Panc1 (cell line): ENCODE measurements at regions not wholly inside any gene's neighbourhood (a gene's known extent, or its start where the extent isn't known, plus 50 kb on each side); places are given as distances from the start of the nearest gene placed in this dataset.

Experiments used
- ATAC-seq: fragments of 200-7000 bp; cut with Tn5 transposase; 2 replicates; pipeline ENCODE4 v1.9.1; 2020; ENCODE audit warnings: mild to moderate bottlenecking, moderate library complexity
- BruUV-seq: library from RNA; stranded (reverse); fragments of 400-500 nt; replicated peaks from 2 replicates; lab custom pipeline; 2021; lab: Mats Ljungman, UMichigan
- CTCF ChIA-PET: fragments of 300-600 bp; sonication (Branson Sonifier 250); formaldehyde crosslinking; loops from one replicate; lab custom pipeline; 2022; ENCODE audit warnings: antibody characterized with exemption; lab: Charles Lee
- POLR2A ChIA-PET: fragments of 300-600 bp; sonication (Branson Sonifier 250); formaldehyde crosslinking; loops from one replicate; lab custom pipeline; 2022; ENCODE audit warnings: antibody characterized with exemption; lab: Charles Lee
- DNase-seq: peaks from one replicate; pipeline ENCODE4 v3.0.0-alpha.2; 2010; ENCODE audit warnings: low read depth, low spot score
- H3K27ac ChIP-seq: 2 replicates; pipeline ENCODE4 v1.5.1; 2011; ENCODE audit warnings: mild to moderate bottlenecking, low read length, inconsistent platforms
- H3K27me3 ChIP-seq: fragments of 200-500 bp; sonication (Bioruptor generic); 2 replicates; pipeline ENCODE4 v1.6.0; 2014; ENCODE audit warnings: low read length, inconsistent platforms; ENCODE audit not compliant: control insufficient read depth, insufficient read depth
- H3K36me3 ChIP-seq: fragments of 200-500 bp; sonication (Bioruptor generic); 2 replicates; pipeline ENCODE4 v1.5.1; 2014; ENCODE audit warnings: inconsistent platforms, mild to moderate bottlenecking, low read length, moderate library complexity; ENCODE audit not compliant: control insufficient read depth, insufficient read depth
- H3K4me1 ChIP-seq: 2 replicates; pipeline ENCODE4 v1.5.1; 2011; ENCODE audit warnings: inconsistent platforms, mild to moderate bottlenecking, low read length, moderate library complexity; ENCODE audit not compliant: control insufficient read depth, insufficient read depth
- H3K4me3 ChIP-seq, 2 experiments: 2 replicates each; pipeline ENCODE4 v1.5.1; 2011 to 2012; ENCODE audit warnings: low read depth in 2 of 2, low read length in 2 of 2, mild to moderate bottlenecking in 2 of 2, inconsistent platforms in 1 of 2, moderate library complexity in 1 of 2
- H3K9me3 ChIP-seq: fragments of 200-500 bp; sonication (Bioruptor generic); 2 replicates; pipeline ENCODE4 v1.5.1; 2014; ENCODE audit warnings: low read depth, mild to moderate bottlenecking, inconsistent platforms, low read length, moderate library complexity; ENCODE audit not compliant: control insufficient read depth, insufficient read depth
- POLR2AphosphoS5 ChIP-seq: IDR thresholded peaks from 2 replicates; pipeline ENCODE4 v1.6.1; 2012; ENCODE audit warnings: mild to moderate bottlenecking, low read depth, low read length, moderate library complexity
- SIN3A ChIP-seq: IDR thresholded peaks from 2 replicates; pipeline ENCODE4 v1.6.1; 2012; ENCODE audit warnings: low read depth, mild to moderate bottlenecking, low read length, moderate library complexity, borderline replicate concordance; ENCODE audit not compliant: insufficient read depth
- TCF7L2 ChIP-seq: IDR thresholded peaks from 2 replicates; pipeline ENCODE4 v1.6.1; 2011; ENCODE audit warnings: mild to moderate bottlenecking, low read depth, low read length, inconsistent platforms
- in situ Hi-C: cut with HindIII; loops from 2 replicates; pipeline ENCODE4 v1.10.0; 2016; ENCODE audit warnings: low sequenced_read_pairs, low pct_unique_long_range_greater_than_20kb
- intact Hi-C: fragments of 100-400 bp; cut with micrococcal nuclease; formaldehyde crosslinking; loops from one replicate; pipeline ENCODE4 v1.10.0; 2022; ENCODE audit not compliant: unreplicated experiment
- TF ChIP-seq, protein P1 (sequence below): fragments of 450-650 bp; IDR thresholded peaks from 2 replicates; pipeline ENCODE4 v1.5.1; 2017; ENCODE audit warnings: mild to moderate bottlenecking
- TF ChIP-seq, protein P2 (sequence below), 2 experiments: IDR thresholded peaks; 2 replicates each; pipeline ENCODE4 v1.6.1; 2011 to 2012; ENCODE audit warnings: low read depth in 2 of 2, control low read depth in 1 of 2, low read length in 1 of 2, mild to moderate bottlenecking in 1 of 2, moderate library complexity in 1 of 2; ENCODE audit not compliant: insufficient read depth in 1 of 2

DNA sequence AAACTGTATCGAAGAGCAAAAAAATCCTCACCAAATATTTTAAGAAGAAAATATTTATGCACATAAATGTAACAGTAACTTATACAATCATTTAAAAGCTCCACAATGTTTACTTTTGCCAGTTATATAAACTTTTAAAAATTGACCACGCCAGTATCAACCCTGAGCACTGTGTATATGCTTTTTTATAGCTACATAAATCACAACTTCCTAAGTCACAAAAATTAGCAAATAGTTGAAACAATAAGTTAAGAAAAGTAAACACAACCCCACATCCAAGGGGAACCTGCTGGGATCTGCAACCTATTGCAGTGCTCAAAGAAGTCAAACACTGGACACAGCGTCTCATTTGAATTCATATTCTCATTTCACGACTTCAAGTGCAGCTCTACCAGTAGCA, 89.8 kb upstream of the DST start:
- TF ChIP-seq TCF7L2 = peak; percentile 88
- no peak for TF ChIP-seq SIN3A
- TF ChIP-seq POLR2AphosphoS5 = peak; percentile 27; the same call in 1 of the 2 replicates
- TF ChIP-seq, protein P1, sequence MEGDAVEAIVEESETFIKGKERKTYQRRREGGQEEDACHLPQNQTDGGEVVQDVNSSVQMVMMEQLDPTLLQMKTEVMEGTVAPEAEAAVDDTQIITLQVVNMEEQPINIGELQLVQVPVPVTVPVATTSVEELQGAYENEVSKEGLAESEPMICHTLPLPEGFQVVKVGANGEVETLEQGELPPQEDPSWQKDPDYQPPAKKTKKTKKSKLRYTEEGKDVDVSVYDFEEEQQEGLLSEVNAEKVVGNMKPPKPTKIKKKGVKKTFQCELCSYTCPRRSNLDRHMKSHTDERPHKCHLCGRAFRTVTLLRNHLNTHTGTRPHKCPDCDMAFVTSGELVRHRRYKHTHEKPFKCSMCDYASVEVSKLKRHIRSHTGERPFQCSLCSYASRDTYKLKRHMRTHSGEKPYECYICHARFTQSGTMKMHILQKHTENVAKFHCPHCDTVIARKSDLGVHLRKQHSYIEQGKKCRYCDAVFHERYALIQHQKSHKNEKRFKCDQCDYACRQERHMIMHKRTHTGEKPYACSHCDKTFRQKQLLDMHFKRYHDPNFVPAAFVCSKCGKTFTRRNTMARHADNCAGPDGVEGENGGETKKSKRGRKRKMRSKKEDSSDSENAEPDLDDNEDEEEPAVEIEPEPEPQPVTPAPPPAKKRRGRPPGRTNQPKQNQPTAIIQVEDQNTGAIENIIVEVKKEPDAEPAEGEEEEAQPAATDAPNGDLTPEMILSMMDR = no peak
- TF ChIP-seq, protein P2, sequence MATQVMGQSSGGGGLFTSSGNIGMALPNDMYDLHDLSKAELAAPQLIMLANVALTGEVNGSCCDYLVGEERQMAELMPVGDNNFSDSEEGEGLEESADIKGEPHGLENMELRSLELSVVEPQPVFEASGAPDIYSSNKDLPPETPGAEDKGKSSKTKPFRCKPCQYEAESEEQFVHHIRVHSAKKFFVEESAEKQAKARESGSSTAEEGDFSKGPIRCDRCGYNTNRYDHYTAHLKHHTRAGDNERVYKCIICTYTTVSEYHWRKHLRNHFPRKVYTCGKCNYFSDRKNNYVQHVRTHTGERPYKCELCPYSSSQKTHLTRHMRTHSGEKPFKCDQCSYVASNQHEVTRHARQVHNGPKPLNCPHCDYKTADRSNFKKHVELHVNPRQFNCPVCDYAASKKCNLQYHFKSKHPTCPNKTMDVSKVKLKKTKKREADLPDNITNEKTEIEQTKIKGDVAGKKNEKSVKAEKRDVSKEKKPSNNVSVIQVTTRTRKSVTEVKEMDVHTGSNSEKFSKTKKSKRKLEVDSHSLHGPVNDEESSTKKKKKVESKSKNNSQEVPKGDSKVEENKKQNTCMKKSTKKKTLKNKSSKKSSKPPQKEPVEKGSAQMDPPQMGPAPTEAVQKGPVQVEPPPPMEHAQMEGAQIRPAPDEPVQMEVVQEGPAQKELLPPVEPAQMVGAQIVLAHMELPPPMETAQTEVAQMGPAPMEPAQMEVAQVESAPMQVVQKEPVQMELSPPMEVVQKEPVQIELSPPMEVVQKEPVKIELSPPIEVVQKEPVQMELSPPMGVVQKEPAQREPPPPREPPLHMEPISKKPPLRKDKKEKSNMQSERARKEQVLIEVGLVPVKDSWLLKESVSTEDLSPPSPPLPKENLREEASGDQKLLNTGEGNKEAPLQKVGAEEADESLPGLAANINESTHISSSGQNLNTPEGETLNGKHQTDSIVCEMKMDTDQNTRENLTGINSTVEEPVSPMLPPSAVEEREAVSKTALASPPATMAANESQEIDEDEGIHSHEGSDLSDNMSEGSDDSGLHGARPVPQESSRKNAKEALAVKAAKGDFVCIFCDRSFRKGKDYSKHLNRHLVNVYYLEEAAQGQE (IDR thresholded peaks at IDR 0.05; ENCODE audit: insufficient read depth in 1 of 2, low read depth in 2 of 2, low read length in 1 of 2) = no peak
- no TSS peak for BruUV-seq
- no peak for DNase-seq
- no peaks in the 10 kb centered on the region for H3K9me3 ChIP-seq
- no peak overlapping the region for H3K4me3 ChIP-seq
- H3K27ac ChIP-seq = peak overlapping the region; percentile 91
- H3K36me3 ChIP-seq = no peaks in the 10 kb centered on the region; the same call in 1 of the 2 replicates
- peak; percentile 41 for ATAC-seq
- intact Hi-C loops (no loop called here), in situ Hi-C loops (no loop called here)
- H3K27me3 ChIP-seq = no peaks in the 10 kb centered on the region
- POLR2A ChIA-PET = no interaction called here
- peaks cover 78% of the 10 kb centered on the region for H3K4me1 ChIP-seq
- CTCF ChIA-PET = interaction anchor here (0.6 to 0.7 kb wide), 3 partner anchors 18 to 359 kb away, joined by 3 read pairs; no protein-coding TSS in a partner anchor

DNA sequence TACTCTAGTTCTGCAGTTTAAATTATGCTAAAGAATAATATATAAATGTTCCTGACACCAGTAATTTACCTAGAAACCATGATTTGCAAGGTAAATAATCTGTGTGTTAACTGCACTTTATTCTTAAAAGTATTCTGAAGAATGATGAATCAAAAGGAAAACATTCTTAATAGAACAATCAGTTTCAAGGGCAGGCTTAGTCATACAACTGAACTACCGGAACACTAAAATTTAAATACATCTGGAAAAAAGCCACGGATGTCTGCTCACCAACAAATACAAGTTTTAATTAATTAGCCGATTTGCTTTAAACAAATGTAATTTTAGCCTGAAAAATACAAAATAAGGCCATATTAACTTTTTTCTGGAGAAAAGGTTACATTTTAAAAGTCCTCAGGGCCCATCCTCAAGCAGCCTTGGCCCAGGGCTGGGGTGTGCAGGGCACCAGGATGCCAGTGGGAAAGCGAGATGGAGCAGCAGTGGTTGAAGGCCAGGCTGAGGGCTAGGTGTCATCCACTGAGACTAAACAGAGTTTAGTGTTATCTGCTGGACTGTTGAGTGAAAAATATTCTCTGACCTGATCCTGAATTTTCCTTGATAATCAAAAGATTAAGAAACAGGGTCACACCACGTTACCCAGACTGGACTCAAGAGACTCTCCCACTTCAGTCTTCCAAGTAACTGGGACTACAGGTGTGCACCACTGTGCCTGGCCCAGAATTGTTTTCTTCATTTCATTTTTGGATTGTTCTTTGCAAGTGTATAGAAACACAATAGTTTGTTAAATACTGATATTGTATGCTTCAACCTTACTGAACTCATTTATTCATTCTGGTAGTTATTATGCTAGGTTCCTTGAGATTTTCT, 88.2 kb upstream of the DST start:
- CTCF ChIA-PET = no interaction called here
- peak overlapping the region; percentile 91 for H3K27ac ChIP-seq
- ATAC-seq = peak; percentile 82
- H3K4me1 ChIP-seq = peaks cover 88% of the 10 kb centered on the region
- no peaks in the 10 kb centered on the region for H3K27me3 ChIP-seq
- in situ Hi-C loops = no loop called here
- peak; percentile 83 for DNase-seq
- H3K4me3 ChIP-seq = no peak overlapping the region
- intact Hi-C loops = no loop called here
- TF ChIP-seq SIN3A (no peak), POLR2AphosphoS5 (0 out of 2 replicates have a peak, but pooled peaks have one; percentile 41), TCF7L2 (no peak)
- TF ChIP-seq, protein P2 (IDR thresholded peaks at IDR 0.05; ENCODE audit: insufficient read depth in 1 of 2, low read depth in 2 of 2, low read length in 1 of 2) = no peak
- TF ChIP-seq, protein P1 = no peak
- POLR2A ChIA-PET = no interaction called here
- BruUV-seq = no TSS peak
- H3K36me3 ChIP-seq = no peaks in the 10 kb centered on the region; the same call in 1 of the 2 replicates
- no peaks in the 10 kb centered on the region for H3K9me3 ChIP-seq
